Upper lobe of left lung (tissue), 4 donors: ENCODE measurements at regions not wholly inside any gene's neighbourhood (a gene's known extent, or its start where the extent isn't known, plus 50 kb on each side); places are given as distances from the start of the nearest gene placed in this dataset.

Experiments used
- CTCF ChIP-seq, 6 experiments: fragments of 450-650 bp in 4 of 6; fragments of 200-600 bp in 2 of 6; sonication (generic) in 2 of 6; IDR thresholded peaks; one replicate each; pipeline ENCODE4 v1.5.1; 2016 to 2019; ENCODE audit warnings: antibody characterized with exemption in 6 of 6
- EP300 ChIP-seq, 4 donors: sonication (generic); formaldehyde crosslinking; IDR thresholded peaks; one replicate each; pipeline ENCODE4 v1.5.1; 2017; ENCODE audit warnings: antibody characterized with exemption in 4 of 4, control low read depth in 2 of 4
- POLR2A ChIP-seq, 4 donors: fragments of 450-650 bp; IDR thresholded peaks; one replicate each; pipeline ENCODE4 v1.5.1; 2016 to 2017; ENCODE audit warnings: antibody characterized with exemption in 4 of 4, mild to moderate bottlenecking in 2 of 4
- POLR2AphosphoS5 ChIP-seq, 2 donors: sonication (generic); formaldehyde crosslinking; IDR thresholded peaks; one replicate each; pipeline ENCODE4 v1.5.1; 2017; ENCODE audit warnings: antibody characterized with exemption in 2 of 2

GRCh38 chr11:23873406-23873805, 623.4 kb upstream of the LUZP2 start:
- no peak for TF ChIP-seq CTCF (IDR thresholded peaks at IDR 0.05)
- no peak for TF ChIP-seq POLR2AphosphoS5 (IDR thresholded peaks at IDR 0.05)
- TF ChIP-seq POLR2A (IDR thresholded peaks at IDR 0.05) = no peak
- no peak for TF ChIP-seq EP300 (IDR thresholded peaks at IDR 0.05)
